ENCODE measurements at regions not wholly inside any gene's neighbourhood (a gene's known extent, or its start where the extent isn't known, plus 50 kb on each side); places are given as distances from the start of the nearest gene placed in this dataset.

DNA sequence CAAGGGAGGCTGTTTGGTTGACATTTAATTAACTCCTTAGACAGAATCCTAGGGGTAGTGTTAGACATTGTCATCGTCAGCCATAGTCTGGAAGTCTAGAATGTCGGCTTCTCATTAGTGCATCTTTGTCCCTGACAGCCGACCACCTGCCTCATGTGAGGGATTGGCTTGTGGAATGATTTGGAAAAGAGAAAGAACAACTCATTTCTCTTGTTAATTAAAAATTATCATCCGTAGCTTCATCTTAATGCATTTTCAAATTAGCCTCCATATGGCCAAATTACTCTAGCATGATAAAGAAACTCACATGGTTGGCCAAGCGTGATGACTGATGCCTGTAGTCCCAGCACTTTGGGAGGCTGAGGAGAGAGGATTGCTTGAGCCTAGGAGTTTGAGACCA lies 97.7 kb upstream of the PARD3 start:
- no peak for TF ChIP-seq CTCF (conservative IDR thresholded peaks at IDR 0.05; ENCODE audit: low read depth, low read length)
- H3K4me3 ChIP-seq (IDR thresholded peaks at IDR 0.05; ENCODE audit: insufficient read depth, low read depth, low read length): no peak overlapping the region
- no peak overlapping the region for H2AFZ ChIP-seq (ENCODE audit: low read depth)

DNA sequence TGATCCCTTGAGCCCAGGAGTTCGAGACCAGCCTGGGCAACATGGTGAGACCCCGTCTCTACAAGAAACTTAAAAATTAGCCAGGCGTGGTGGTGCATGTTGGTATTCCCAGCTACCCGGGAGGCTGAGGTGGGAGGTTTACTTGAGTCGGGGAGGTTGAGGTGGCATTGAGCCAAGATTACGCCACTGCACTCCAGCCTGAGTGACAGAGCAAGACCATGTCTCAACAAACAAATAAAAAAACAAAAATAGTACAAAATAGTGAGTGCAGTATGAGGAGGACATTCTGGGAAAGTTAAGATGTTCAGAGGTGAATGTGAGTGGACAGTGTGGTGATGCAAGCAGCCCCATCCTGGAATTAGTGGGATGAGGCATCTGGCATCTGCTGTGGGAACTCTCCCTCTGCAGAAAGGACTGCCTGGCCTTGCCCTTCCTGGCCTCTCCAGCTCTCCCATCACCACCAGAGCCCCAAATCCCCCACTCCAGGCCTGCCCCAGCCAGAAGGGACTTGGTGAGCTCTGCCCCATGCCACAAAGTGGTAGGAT lies 96.6 kb upstream of the PARD3 start:
- no peaks in the 10 kb centered on the region for H3K4me1 ChIP-seq (ENCODE audit: low read depth, poor library complexity, severe bottlenecking)
- H3K4me2 ChIP-seq: no peak overlapping the region
- no peak overlapping the region for H3K9ac ChIP-seq
- H3K36me3 ChIP-seq (ENCODE audit: insufficient read depth): no peaks in the 10 kb centered on the region
- H3K79me2 ChIP-seq (ENCODE audit: insufficient read depth, low read depth): no peaks in the 10 kb centered on the region
- no peak overlapping the region for H2AFZ ChIP-seq (ENCODE audit: low read depth)
- no peaks in the 10 kb centered on the region for H3K27me3 ChIP-seq (ENCODE audit: insufficient read depth, low read depth)
- TF ChIP-seq CTCF (conservative IDR thresholded peaks at IDR 0.05; ENCODE audit: low read depth, low read length): no peak
- H3K27ac ChIP-seq: no peak overlapping the region
- H3K4me3 ChIP-seq (IDR thresholded peaks at IDR 0.05; ENCODE audit: insufficient read depth, low read depth, low read length): no peak overlapping the region
- H4K20me1 ChIP-seq (ENCODE audit: insufficient read depth): no peaks in the 10 kb centered on the region

More for the DNA sequence above, 97.7 kb upstream of the PARD3 start:
- H4K20me1 ChIP-seq (ENCODE audit: insufficient read depth): no peaks in the 10 kb centered on the region
- no peak overlapping the region for H3K9ac ChIP-seq
- no peaks in the 10 kb centered on the region for H3K36me3 ChIP-seq (ENCODE audit: insufficient read depth)
- no peak overlapping the region for H3K4me2 ChIP-seq
- no peaks in the 10 kb centered on the region for H3K27me3 ChIP-seq (ENCODE audit: insufficient read depth, low read depth)
- H3K27ac ChIP-seq: no peak overlapping the region
- H3K79me2 ChIP-seq (ENCODE audit: insufficient read depth, low read depth): no peaks in the 10 kb centered on the region
- no peaks in the 10 kb centered on the region for H3K4me1 ChIP-seq (ENCODE audit: low read depth, poor library complexity, severe bottlenecking)

DNA sequence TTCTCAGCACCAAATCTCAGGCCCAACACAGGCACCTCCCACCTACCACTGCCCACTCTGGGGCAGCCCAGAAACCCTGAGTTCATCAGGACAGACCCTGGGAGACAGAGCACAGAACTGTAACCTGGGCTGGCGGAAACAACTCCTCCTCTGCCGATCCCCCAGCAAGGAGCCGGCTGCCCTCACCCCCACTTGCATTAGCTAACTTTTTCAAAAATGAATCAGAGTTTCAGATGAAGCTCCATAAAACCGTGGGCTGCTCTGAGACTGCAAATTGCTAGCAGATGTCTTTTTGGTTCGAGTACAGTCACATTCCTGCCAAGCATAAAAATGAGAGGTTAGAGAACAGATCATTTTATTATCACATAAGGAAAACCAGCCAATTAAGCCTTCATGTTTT lies 93.4 kb upstream of the PARD3 start:
- Histone ChIP-seq H3K36me3 (ENCODE audit: insufficient read depth) (no peaks in the 10 kb centered on the region), H2AFZ (ENCODE audit: low read depth) (no peak overlapping the region), H4K20me1 (ENCODE audit: insufficient read depth) (no peaks in the 10 kb centered on the region), H3K79me2 (ENCODE audit: insufficient read depth, low read depth) (no peaks in the 10 kb centered on the region), H3K27me3 (ENCODE audit: insufficient read depth, low read depth) (no peaks in the 10 kb centered on the region), H3K4me3 (IDR thresholded peaks at IDR 0.05; ENCODE audit: insufficient read depth, low read depth, low read length) (no peak overlapping the region), H3K4me2 (no peak overlapping the region), H3K27ac (no peak overlapping the region), H3K9ac (no peak overlapping the region), H3K4me1 (ENCODE audit: low read depth, poor library complexity, severe bottlenecking) (no peaks in the 10 kb centered on the region)
- TF ChIP-seq CTCF (conservative IDR thresholded peaks at IDR 0.05; ENCODE audit: low read depth, low read length): no peak

GRCh38 chr10:34907743-34908430 lies 92.8 kb upstream of the PARD3 start:
- H3K27me3 ChIP-seq (ENCODE audit: insufficient read depth, low read depth): no peaks in the 10 kb centered on the region
- H4K20me1 ChIP-seq (ENCODE audit: insufficient read depth): no peaks in the 10 kb centered on the region
- TF ChIP-seq CTCF (conservative IDR thresholded peaks at IDR 0.05; ENCODE audit: low read depth, low read length): no peak
- H3K4me1 ChIP-seq (ENCODE audit: low read depth, poor library complexity, severe bottlenecking): no peaks in the 10 kb centered on the region
- no peaks in the 10 kb centered on the region for H3K79me2 ChIP-seq (ENCODE audit: insufficient read depth, low read depth)
- no peak overlapping the region for H3K4me3 ChIP-seq (IDR thresholded peaks at IDR 0.05; ENCODE audit: insufficient read depth, low read depth, low read length)
- H3K9ac ChIP-seq: no peak overlapping the region
- H3K36me3 ChIP-seq (ENCODE audit: insufficient read depth): no peaks in the 10 kb centered on the region
- H3K27ac ChIP-seq: no peak overlapping the region
- H2AFZ ChIP-seq (ENCODE audit: low read depth): no peak overlapping the region
- H3K4me2 ChIP-seq: no peak overlapping the region

Measured in KMS-11 (cell line).